Natural killer cell (primary cell): ENCODE measurements at regions not wholly inside any gene's neighbourhood (a gene's known extent, or its start where the extent isn't known, plus 50 kb on each side); places are given as distances from the start of the nearest gene placed in this dataset.

Experiments used
- ATAC-seq, 3 donors: fragments of 150-1000 bp in 2 of 3; fragments of 200-7000 bp in 1 of 3; cut with Tn5 transposase; 1 replicate in 1 of 3; 2 replicates in 2 of 3; pipeline ENCODE4 v1.10.0; 2021; ENCODE audit warnings: mild to moderate bottlenecking in 2 of 3, moderate library complexity in 2 of 3
- DNase-seq, 2 donors: peaks; one replicate each; pipeline versions ENCODE4 v3.0.0 to v3.0.0-alpha.2; 2013 to 2021; ENCODE audit warnings: mixed read lengths in 1 of 2
- H3K27ac ChIP-seq: one replicate; pipeline ENCODE4 v1.5.1; 2013; ENCODE audit warnings: mild to moderate bottlenecking, low read length
- H3K27me3 ChIP-seq: one replicate; pipeline ENCODE4 v1.6.1; 2013; ENCODE audit warnings: low read length; ENCODE audit not compliant: control insufficient read depth, insufficient read depth
- H3K36me3 ChIP-seq: one replicate; pipeline ENCODE4 v1.6.1; 2013; ENCODE audit warnings: low read length; ENCODE audit not compliant: control insufficient read depth, insufficient read depth
- H3K4me1 ChIP-seq: one replicate; pipeline ENCODE4 v1.6.1; 2013; ENCODE audit warnings: low read length; ENCODE audit not compliant: control insufficient read depth, insufficient read depth
- H3K4me3 ChIP-seq: one replicate; pipeline ENCODE4 v1.5.1; 2013; ENCODE audit warnings: low read length
- H3K9me3 ChIP-seq: one replicate; pipeline ENCODE4 v1.6.1; 2013; ENCODE audit warnings: low read length; ENCODE audit not compliant: control insufficient read depth, insufficient read depth
- H3K27ac Mint-ChIP-seq, 2 donors: one replicate each; pipeline ENCODE4 v1.8.0; 2022; ENCODE audit warnings: mild to moderate bottlenecking in 2 of 2, mixed read lengths in 2 of 2, moderate library complexity in 1 of 2
- H3K27me3 Mint-ChIP-seq, 2 donors: one replicate each; pipeline ENCODE4 v1.8.0; 2022; ENCODE audit warnings: low read depth in 2 of 2, mixed read lengths in 2 of 2
- H3K36me3 Mint-ChIP-seq: one replicate; pipeline ENCODE4 v1.8.0; 2022; ENCODE audit warnings: mixed read lengths
- H3K4me1 Mint-ChIP-seq, 2 donors: one replicate each; pipeline ENCODE4 v1.8.0; 2022; ENCODE audit warnings: mixed read lengths in 2 of 2
- H3K4me3 Mint-ChIP-seq: one replicate; pipeline ENCODE4 v1.8.0; 2022; ENCODE audit warnings: mild to moderate bottlenecking, moderate library complexity, mixed read lengths
- H3K9me3 Mint-ChIP-seq, 2 donors: one replicate each; pipeline ENCODE4 v1.8.0; 2022; ENCODE audit warnings: mixed read lengths in 2 of 2
- WGBS: methylation state at CpG from one replicate; pipeline ENCODE4 v1.1.7; 2013; ENCODE audit warnings: missing lambda C conversion rate; ENCODE audit not compliant: insufficient coverage; 5-methylcytosine and 5-hydroxymethylcytosine counted together
- intact Hi-C: fragments of 100-400 bp; cut with micrococcal nuclease; formaldehyde crosslinking; loops from one replicate; pipeline ENCODE4 v1.14.2; 2022
- TF ChIP-seq, protein P1 (sequence below): fragments of 200-600 bp; IDR thresholded peaks from one replicate; pipeline ENCODE4 v1.8.0; 2022; ENCODE audit warnings: antibody characterized with exemption

DNA sequence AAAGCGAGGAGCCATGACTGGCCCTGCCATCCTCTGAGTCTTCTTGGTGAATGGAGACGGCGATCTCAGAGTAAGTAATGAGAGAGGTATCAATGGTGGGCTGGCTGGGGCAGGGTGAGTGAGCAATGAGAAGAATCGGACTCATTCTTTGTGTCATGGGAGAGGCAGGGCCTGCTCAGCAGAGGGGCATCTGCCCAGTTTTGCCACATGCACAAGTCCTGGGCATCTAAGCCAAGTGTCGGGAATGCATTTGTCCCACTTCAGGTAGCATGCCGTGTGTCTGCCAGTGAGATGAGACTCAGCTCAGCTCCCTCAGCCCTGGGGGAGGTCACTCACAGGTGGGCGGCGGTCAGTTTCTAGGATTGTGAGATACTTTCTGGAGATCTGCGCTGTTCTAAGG, 791.0 kb upstream of the RAB6C start:
- TF ChIP-seq, protein P1, sequence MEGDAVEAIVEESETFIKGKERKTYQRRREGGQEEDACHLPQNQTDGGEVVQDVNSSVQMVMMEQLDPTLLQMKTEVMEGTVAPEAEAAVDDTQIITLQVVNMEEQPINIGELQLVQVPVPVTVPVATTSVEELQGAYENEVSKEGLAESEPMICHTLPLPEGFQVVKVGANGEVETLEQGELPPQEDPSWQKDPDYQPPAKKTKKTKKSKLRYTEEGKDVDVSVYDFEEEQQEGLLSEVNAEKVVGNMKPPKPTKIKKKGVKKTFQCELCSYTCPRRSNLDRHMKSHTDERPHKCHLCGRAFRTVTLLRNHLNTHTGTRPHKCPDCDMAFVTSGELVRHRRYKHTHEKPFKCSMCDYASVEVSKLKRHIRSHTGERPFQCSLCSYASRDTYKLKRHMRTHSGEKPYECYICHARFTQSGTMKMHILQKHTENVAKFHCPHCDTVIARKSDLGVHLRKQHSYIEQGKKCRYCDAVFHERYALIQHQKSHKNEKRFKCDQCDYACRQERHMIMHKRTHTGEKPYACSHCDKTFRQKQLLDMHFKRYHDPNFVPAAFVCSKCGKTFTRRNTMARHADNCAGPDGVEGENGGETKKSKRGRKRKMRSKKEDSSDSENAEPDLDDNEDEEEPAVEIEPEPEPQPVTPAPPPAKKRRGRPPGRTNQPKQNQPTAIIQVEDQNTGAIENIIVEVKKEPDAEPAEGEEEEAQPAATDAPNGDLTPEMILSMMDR = no peak
- Histone ChIP-seq H3K27ac (no peak overlapping the region), H3K4me1 (no peaks in the 10 kb centered on the region), H3K27me3 (no peaks in the 10 kb centered on the region), H3K9me3 (no peaks in the 10 kb centered on the region), H3K4me3 (no peak overlapping the region), H3K36me3 (no peaks in the 10 kb centered on the region)
- no peak overlapping the region for H3K4me3 Mint-ChIP-seq
- H3K36me3 Mint-ChIP-seq = no peaks in the 10 kb centered on the region
- H3K27me3 Mint-ChIP-seq = peaks cover 0 to 7% of the 10 kb centered on the region in 2 donors
- H3K9me3 Mint-ChIP-seq = peaks cover 0 to 2% of the 10 kb centered on the region in 2 donors
- 94% methylated on average over 8 of the region's 9 CpGs for whole genome bisulfite sequencing
- no peak for DNase-seq
- H3K27ac Mint-ChIP-seq = no peak overlapping the region
- intact Hi-C loops = no loop called here
- H3K4me1 Mint-ChIP-seq = no peaks in the 10 kb centered on the region
- ATAC-seq = no peak

GRCh38 chr2:129189617-129190319, 789.7 kb upstream of the RAB6C start:
- DNase-seq (no peak), ATAC-seq (no peak)
- Mint-ChIP-seq H3K36me3 (no peaks in the 10 kb centered on the region), H3K4me3 (no peak overlapping the region), H3K4me1 (no peaks in the 10 kb centered on the region), H3K27ac (no peak overlapping the region), H3K27me3 (peaks cover 0 to 7% of the 10 kb centered on the region in 2 donors), H3K9me3 (peaks cover 0 to 2% of the 10 kb centered on the region in 2 donors)
- Histone ChIP-seq H3K4me1 (no peaks in the 10 kb centered on the region), H3K27me3 (no peaks in the 10 kb centered on the region), H3K4me3 (no peak overlapping the region), H3K27ac (no peak overlapping the region), H3K36me3 (no peaks in the 10 kb centered on the region), H3K9me3 (no peaks in the 10 kb centered on the region)
- TF ChIP-seq, protein P1 = no peak
- WGBS = 83% methylated on average over 9 of the region's 10 CpGs
- intact Hi-C loops = no loop called here

GRCh38 chr2:129190494-129190893, 789.0 kb upstream of the RAB6C start:
- H3K4me1 Mint-ChIP-seq = no peaks in the 10 kb centered on the region
- intact Hi-C loops = no loop called here
- no peaks in the 10 kb centered on the region for H3K27me3 ChIP-seq
- H3K27ac ChIP-seq = no peak overlapping the region
- H3K9me3 ChIP-seq = no peaks in the 10 kb centered on the region
- no peaks in the 10 kb centered on the region for H3K36me3 Mint-ChIP-seq
- no peaks in the 10 kb centered on the region for H3K4me1 ChIP-seq
- 85% methylated on average over 6 of the region's 6 CpGs for WGBS
- no peaks in the 10 kb centered on the region for H3K36me3 ChIP-seq
- DNase-seq (no peak), ATAC-seq (no peak)
- no peak overlapping the region for H3K4me3 Mint-ChIP-seq
- H3K9me3 Mint-ChIP-seq = peaks cover 0 to 2% of the 10 kb centered on the region in 2 donors
- H3K4me3 ChIP-seq = no peak overlapping the region
- H3K27ac Mint-ChIP-seq = no peak overlapping the region
- peaks cover 0 to 7% of the 10 kb centered on the region in 2 donors for H3K27me3 Mint-ChIP-seq
- TF ChIP-seq, protein P1 = no peak

DNA sequence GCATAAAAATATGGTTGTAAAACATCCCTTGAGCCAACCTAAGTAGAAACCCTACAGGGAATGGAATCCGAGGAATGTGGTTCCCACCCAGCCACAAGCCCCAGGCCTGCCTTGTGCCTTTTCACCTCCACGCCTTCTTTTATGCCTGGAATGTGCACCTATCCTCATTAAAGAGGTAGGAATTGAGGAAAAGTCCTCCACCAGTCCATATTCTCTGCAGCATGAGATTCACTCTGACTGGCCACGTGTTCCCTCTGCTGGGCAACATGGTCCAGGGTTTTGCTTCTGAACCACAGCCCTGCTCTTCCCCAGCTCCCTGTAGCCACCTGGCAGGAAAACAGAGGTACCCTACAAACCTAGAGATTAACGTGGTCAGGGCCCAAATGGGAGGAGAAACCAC, 787.9 kb upstream of the RAB6C start:
- no peak overlapping the region for H3K27ac ChIP-seq
- H3K4me3 ChIP-seq = no peak overlapping the region
- Mint-ChIP-seq H3K36me3 (no peaks in the 10 kb centered on the region), H3K27me3 (peaks cover 0 to 9% of the 10 kb centered on the region in 2 donors), H3K4me3 (no peak overlapping the region), H3K27ac (no peak overlapping the region), H3K4me1 (no peaks in the 10 kb centered on the region), H3K9me3 (peaks cover 0 to 2% of the 10 kb centered on the region in 2 donors)
- H3K9me3 ChIP-seq = no peaks in the 10 kb centered on the region
- 73% methylated on average over 4 of the region's 4 CpGs for WGBS
- TF ChIP-seq, protein P1 = no peak
- ATAC-seq (no peak), DNase-seq (no peak)
- H3K27me3 ChIP-seq = no peaks in the 10 kb centered on the region
- no peaks in the 10 kb centered on the region for H3K4me1 ChIP-seq
- H3K36me3 ChIP-seq = no peaks in the 10 kb centered on the region
- intact Hi-C loops = no loop called here
